Effector memory CD8-positive, alpha-beta T cell (primary cell): ENCODE measurements at regions not wholly inside any gene's neighbourhood (a gene's known extent, or its start where the extent isn't known, plus 50 kb on each side); places are given as distances from the start of the nearest gene placed in this dataset.

ENCODE experiments used
- ATAC-seq: fragments of 150-1000 bp; cut with Tn5 transposase; replicated peaks from 2 replicates; pipeline ENCODE4 v1.10.0; 2021; ENCODE audit warnings: mild to moderate bottlenecking, moderate library complexity
- DNase-seq, 3 experiments: peaks; one replicate each; pipeline ENCODE4 v3.0.0; 2021
- H3K27ac Mint-ChIP-seq, 2 donors: one replicate each; pipeline ENCODE4 v1.8.0; 2022; ENCODE audit warnings: mild to moderate bottlenecking in 2 of 2, mixed read lengths in 2 of 2, moderate library complexity in 2 of 2
- H3K27me3 Mint-ChIP-seq, 2 donors: one replicate each; pipeline ENCODE4 v1.8.0; 2022; ENCODE audit warnings: mixed read lengths in 2 of 2
- H3K36me3 Mint-ChIP-seq: one replicate; pipeline ENCODE4 v1.8.0; 2022; ENCODE audit warnings: mild to moderate bottlenecking, moderate library complexity, mixed read lengths; ENCODE audit not compliant: insufficient read depth
- H3K4me1 Mint-ChIP-seq, 2 donors: one replicate each; pipeline ENCODE4 v1.8.0; 2022; ENCODE audit warnings: low read depth in 2 of 2, mixed read lengths in 2 of 2
- H3K4me3 Mint-ChIP-seq, 2 donors: one replicate each; pipeline ENCODE4 v1.8.0; 2022; ENCODE audit warnings: mild to moderate bottlenecking in 2 of 2, mixed read lengths in 2 of 2, moderate library complexity in 2 of 2
- H3K9me3 Mint-ChIP-seq, 2 donors: one replicate each; pipeline ENCODE4 v1.8.0; 2022; ENCODE audit warnings: mixed read lengths in 2 of 2

GRCh38 chr6:50305660-50306059, 255.9 kb upstream of the DEFB112 start:
- no peak for ATAC-seq
- DNase-seq = no peak
- Mint-ChIP-seq H3K27me3 (no peaks in the 10 kb centered on the region), H3K36me3 (no peaks in the 10 kb centered on the region), H3K9me3 (peaks cover 2 to 16% of the 10 kb centered on the region in 2 donors), H3K27ac (no peak overlapping the region), H3K4me3 (no peak overlapping the region), H3K4me1 (no peaks in the 10 kb centered on the region)

- peaks cover 12 to 13% of the 10 kb centered on the region in 2 donors for H3K9me3 Mint-ChIP-seq
- ATAC-seq = no peak
- H3K4me1 Mint-ChIP-seq = no peaks in the 10 kb centered on the region
Observed at GRCh38 chr6:50318536-50318935, 268.8 kb upstream of the DEFB112 start.

DNA sequence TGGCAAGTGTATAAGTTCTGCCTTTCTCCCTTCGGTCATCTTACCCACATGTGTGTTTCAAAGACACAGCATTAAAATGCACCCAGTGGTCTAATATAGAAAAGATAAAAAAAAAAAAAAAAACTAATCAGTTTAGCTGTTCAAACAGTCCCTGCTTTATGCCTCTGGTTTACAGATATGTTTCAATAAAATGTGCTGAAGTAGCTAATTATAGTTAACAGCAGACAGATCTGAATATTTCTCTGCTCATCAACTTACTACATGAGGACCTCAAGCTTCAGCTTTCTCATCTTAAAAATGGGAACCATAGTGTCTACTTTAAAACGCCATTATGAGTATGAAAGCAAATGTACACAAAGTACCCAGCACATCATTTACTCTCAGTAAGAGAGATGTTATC, 280.6 kb upstream of the DEFB112 start:
- Mint-ChIP-seq H3K4me3 (no peak overlapping the region), H3K9me3 (peaks cover 6 to 11% of the 10 kb centered on the region in 2 donors), H3K27ac (no peak overlapping the region), H3K27me3 (no peaks in the 10 kb centered on the region), H3K4me1 (no peaks in the 10 kb centered on the region), H3K36me3 (no peaks in the 10 kb centered on the region)
- no peak for DNase-seq
- ATAC-seq = no peak

More at GRCh38 chr6:50318536-50318935, 268.8 kb upstream of the DEFB112 start:
- H3K4me3 Mint-ChIP-seq = no peak overlapping the region
- no peak overlapping the region for H3K27ac Mint-ChIP-seq
- no peak for DNase-seq
- no peaks in the 10 kb centered on the region for H3K36me3 Mint-ChIP-seq
- H3K27me3 Mint-ChIP-seq = no peaks in the 10 kb centered on the region

- Mint-ChIP-seq H3K27me3 (no peaks in the 10 kb centered on the region), H3K36me3 (no peaks in the 10 kb centered on the region), H3K9me3 (peaks cover 6 to 11% of the 10 kb centered on the region in 2 donors), H3K4me1 (no peaks in the 10 kb centered on the region), H3K27ac (no peak overlapping the region), H3K4me3 (no peak overlapping the region)
- DNase-seq = no peak
- no peak for ATAC-seq
Observed at GRCh38 chr6:50330963-50331362, 281.2 kb upstream of the DEFB112 start.

DNA sequence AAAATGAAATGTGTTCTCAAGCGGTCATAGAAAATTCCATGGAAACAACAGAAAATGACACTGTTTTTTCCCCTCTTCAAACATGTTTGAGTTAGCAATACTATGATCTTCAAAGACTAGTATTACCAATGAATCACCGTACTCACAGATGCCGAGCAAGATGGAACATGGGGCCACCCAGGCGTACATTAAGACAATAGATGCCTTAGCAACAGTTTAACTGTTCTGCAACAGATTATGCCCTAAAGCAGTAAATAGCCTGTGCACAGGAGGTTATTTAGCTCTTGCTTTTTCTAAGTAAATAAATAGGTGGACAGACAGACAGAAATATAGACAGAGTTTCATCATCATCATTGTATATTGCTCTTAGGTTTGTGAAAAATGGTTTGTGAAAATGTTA, 284.0 kb upstream of the DEFB112 start:
- no peaks in the 10 kb centered on the region for H3K36me3 Mint-ChIP-seq
- H3K9me3 Mint-ChIP-seq = peaks cover 2 to 3% of the 10 kb centered on the region in 2 donors
- no peak overlapping the region for H3K27ac Mint-ChIP-seq
- H3K4me3 Mint-ChIP-seq = no peak overlapping the region
- H3K4me1 Mint-ChIP-seq = no peaks in the 10 kb centered on the region
- DNase-seq (no peak), ATAC-seq (no peak)
- H3K27me3 Mint-ChIP-seq = no peaks in the 10 kb centered on the region

GRCh38 chr6:50337532-50338122, 287.9 kb upstream of the DEFB112 start:
- Mint-ChIP-seq H3K36me3 (no peaks in the 10 kb centered on the region), H3K4me3 (no peak overlapping the region), H3K27ac (no peak overlapping the region), H3K9me3 (peaks cover 5 to 7% of the 10 kb centered on the region in 2 donors), H3K4me1 (no peaks in the 10 kb centered on the region), H3K27me3 (no peaks in the 10 kb centered on the region)
- DNase-seq = no peak
- no peak for ATAC-seq

GRCh38 chr6:50353603-50354002, 303.9 kb upstream of the DEFB112 start:
- DNase-seq (no peak), ATAC-seq (no peak)
- H3K27ac Mint-ChIP-seq = no peak overlapping the region
- peaks cover 5 to 22% of the 10 kb centered on the region in 2 donors for H3K9me3 Mint-ChIP-seq
- no peaks in the 10 kb centered on the region for H3K4me1 Mint-ChIP-seq
- H3K27me3 Mint-ChIP-seq = no peaks in the 10 kb centered on the region
- no peak overlapping the region for H3K4me3 Mint-ChIP-seq
- H3K36me3 Mint-ChIP-seq = no peaks in the 10 kb centered on the region

DNA sequence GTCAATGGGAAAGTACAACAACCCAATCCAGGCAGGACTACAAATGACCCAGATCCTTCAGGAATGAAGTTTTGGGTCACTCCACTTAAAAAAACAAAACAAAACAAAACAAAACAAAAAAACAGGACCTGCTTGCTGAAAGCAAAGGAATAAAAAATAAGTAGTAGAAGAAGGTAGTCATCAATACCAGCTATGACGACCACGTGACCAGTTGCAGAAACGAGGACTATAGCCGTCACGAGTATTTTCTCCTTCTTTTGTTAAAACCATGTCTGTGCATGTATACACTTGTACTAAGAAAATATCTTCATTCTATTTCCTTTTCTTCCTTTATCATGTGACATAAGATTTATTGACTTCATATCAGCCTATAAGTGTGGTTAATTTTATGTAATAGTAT, 308.4 kb upstream of the DEFB112 start:
- no peaks in the 10 kb centered on the region for H3K27me3 Mint-ChIP-seq
- peaks cover 7 to 22% of the 10 kb centered on the region in 2 donors for H3K9me3 Mint-ChIP-seq
- H3K36me3 Mint-ChIP-seq = no peaks in the 10 kb centered on the region
- H3K4me1 Mint-ChIP-seq = no peaks in the 10 kb centered on the region
- no peak overlapping the region for H3K4me3 Mint-ChIP-seq
- no peak overlapping the region for H3K27ac Mint-ChIP-seq
- DNase-seq = no peak
- no peak for ATAC-seq

- DNase-seq (no peak), ATAC-seq (no peak)
- H3K27me3 Mint-ChIP-seq = no peaks in the 10 kb centered on the region
- H3K27ac Mint-ChIP-seq = no peak overlapping the region
- H3K36me3 Mint-ChIP-seq = no peaks in the 10 kb centered on the region
- no peak overlapping the region for H3K4me3 Mint-ChIP-seq
- H3K4me1 Mint-ChIP-seq = no peaks in the 10 kb centered on the region
- peaks cover under 1 to 2% of the 10 kb centered on the region in 2 donors for H3K9me3 Mint-ChIP-seq
Observed at GRCh38 chr6:50361641-50362331, 312.1 kb upstream of the DEFB112 start.

GRCh38 chr6:50362706-50363105, 313.0 kb upstream of the DEFB112 start:
- Mint-ChIP-seq H3K9me3 (peaks cover 0 to 9% of the 10 kb centered on the region in 2 donors), H3K4me3 (no peak overlapping the region), H3K27ac (no peak overlapping the region), H3K4me1 (no peaks in the 10 kb centered on the region), H3K36me3 (no peaks in the 10 kb centered on the region), H3K27me3 (no peaks in the 10 kb centered on the region)
- ATAC-seq = no peak
- no peak for DNase-seq

DNA sequence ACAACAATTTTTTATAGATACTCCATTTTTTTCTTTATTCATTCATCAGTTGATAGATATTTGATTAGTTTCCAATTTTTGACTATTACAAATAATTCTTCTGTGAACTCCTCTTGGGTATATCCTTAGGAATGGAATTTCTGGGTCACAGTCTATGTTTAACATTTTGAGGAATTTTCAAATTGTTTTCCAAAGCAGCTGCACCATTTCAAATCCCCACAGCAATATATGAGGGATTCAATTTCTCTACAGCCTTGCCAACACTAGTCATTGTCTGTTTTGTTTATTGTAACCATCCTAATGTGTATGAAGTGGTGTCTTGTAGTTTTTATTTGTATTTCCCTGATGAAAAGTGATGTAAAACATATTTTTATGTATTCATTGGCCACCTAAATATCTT, 320.3 kb upstream of the DEFB112 start:
- Mint-ChIP-seq H3K27ac (no peak overlapping the region), H3K27me3 (no peaks in the 10 kb centered on the region), H3K4me1 (no peaks in the 10 kb centered on the region), H3K9me3 (peaks cover 7 to 9% of the 10 kb centered on the region in 2 donors), H3K36me3 (no peaks in the 10 kb centered on the region), H3K4me3 (no peak overlapping the region)
- ATAC-seq (no peak), DNase-seq (no peak)

- Mint-ChIP-seq H3K36me3 (no peaks in the 10 kb centered on the region), H3K9me3 (peaks cover 3 to 8% of the 10 kb centered on the region in 2 donors), H3K4me1 (no peaks in the 10 kb centered on the region), H3K27ac (no peak overlapping the region), H3K4me3 (no peak overlapping the region), H3K27me3 (no peaks in the 10 kb centered on the region)
- ATAC-seq (no peak), DNase-seq (no peak)
Observed at GRCh38 chr6:50380406-50381098, 330.8 kb upstream of the DEFB112 start.

GRCh38 chr6:50381099-50381415, 331.3 kb upstream of the DEFB112 start:
- H3K4me1 Mint-ChIP-seq = no peaks in the 10 kb centered on the region
- no peak overlapping the region for H3K4me3 Mint-ChIP-seq
- no peak for DNase-seq
- peaks cover 3% of the 10 kb centered on the region in 2 donors for H3K9me3 Mint-ChIP-seq
- H3K27me3 Mint-ChIP-seq = no peaks in the 10 kb centered on the region
- no peak overlapping the region for H3K27ac Mint-ChIP-seq
- no peaks in the 10 kb centered on the region for H3K36me3 Mint-ChIP-seq
- no peak for ATAC-seq

DNA sequence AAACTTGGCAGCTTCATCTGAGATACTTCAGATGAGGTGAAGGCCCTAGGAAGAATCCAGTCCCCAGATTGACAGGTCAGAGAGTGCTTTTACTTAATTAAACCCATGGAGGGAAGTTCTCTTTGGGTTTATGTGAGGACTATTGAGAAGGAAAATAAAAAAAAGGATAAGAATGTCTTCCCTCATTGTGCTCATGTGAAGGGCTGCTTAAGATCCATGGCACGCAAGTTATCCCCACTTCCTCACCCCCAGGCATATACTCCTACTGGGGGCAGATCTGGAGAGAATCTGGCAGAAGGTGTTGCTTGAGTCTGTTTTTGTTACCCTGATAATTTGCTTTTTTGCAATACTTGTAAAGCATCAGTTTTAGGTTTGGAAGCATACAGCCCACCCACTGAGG, 322.9 kb upstream of the TFAP2D start:
- no peak overlapping the region for H3K27ac Mint-ChIP-seq
- H3K4me1 Mint-ChIP-seq = no peaks in the 10 kb centered on the region
- H3K36me3 Mint-ChIP-seq = no peaks in the 10 kb centered on the region
- ATAC-seq = no peak
- peaks cover 5 to 16% of the 10 kb centered on the region in 2 donors for H3K9me3 Mint-ChIP-seq
- no peak for DNase-seq
- no peaks in the 10 kb centered on the region for H3K27me3 Mint-ChIP-seq
- H3K4me3 Mint-ChIP-seq = no peak overlapping the region
